OCI-M1 (cell line): ENCODE measurements at regions not wholly inside any gene's neighbourhood (a gene's known extent, or its start where the extent isn't known, plus 50 kb on each side); places are given as distances from the start of the nearest gene placed in this dataset.
"Not testable (repeated sequence)": the region's sequence is repeated elsewhere in the genome, so short reads cannot be mapped to it uniquely, and the experiment has no call there.

ENCODE experiments used
- DNase-seq: peaks from one replicate; lab custom pipeline; 2025; lab: John Stamatoyannopoulos, UW

GRCh38 chr3:26279091-26279490 is 343.5 kb upstream of the LRRC3B start:
- no peak for DNase-seq

DNA sequence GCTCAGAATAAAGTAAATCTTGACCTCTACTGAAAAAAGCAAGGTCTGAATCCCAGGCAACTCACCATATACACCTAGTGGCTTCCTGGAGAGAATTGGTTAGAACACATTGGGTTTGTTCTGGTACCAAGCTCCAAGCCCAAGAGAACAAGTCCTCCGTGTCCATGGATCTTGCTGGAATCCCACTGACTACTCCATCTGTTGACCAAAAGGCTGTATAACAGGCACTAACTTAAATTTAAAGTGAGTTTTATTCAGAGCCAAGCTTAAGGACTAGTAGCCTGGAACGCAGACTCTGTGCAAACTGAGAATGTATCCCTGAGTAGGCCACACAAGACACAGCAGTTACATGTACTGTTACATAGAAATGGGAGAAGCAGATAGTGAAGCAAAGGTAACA is 342.1 kb upstream of the LRRC3B start:
- DNase-seq = no peak

DNA sequence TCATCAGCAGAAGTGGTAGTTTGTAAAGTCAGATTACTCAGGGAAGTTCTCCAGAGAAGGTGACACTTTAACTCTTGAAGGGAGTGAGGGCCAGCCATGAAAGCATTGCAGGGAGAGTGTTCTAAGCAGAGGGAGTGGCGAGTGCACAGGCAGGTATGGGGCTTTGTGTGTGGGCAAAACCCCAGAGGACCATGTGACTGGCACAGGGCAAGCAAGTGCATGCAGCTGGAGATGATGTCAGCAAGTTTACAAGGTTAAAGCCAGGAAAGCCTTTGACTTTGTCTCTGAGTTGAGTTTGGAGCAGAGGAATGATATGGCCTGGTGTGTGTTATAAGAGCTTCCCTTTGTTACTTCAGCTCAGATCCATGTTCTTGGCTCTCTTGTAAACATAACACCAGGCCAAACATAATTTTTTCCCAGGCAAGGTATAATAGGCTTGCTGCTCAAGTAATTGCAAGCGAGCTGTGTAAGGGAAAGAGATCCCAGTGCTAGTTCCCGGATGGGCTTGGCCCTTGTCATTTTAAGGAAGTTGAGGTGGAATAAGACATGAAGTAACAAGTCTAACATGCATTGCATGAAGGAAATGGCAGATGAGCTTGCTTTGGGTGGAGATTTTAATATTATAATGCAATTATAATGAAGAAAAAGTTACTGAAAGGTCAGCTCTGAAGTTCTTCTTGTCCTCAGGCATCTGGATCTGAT is 341.1 kb upstream of the LRRC3B start:
- DNase-seq = no peak

- not testable (repeated sequence) for DNase-seq
These were observed 338.1 kb upstream of the LRRC3B start for GRCh38 chr3:26284503-26284902.

DNA sequence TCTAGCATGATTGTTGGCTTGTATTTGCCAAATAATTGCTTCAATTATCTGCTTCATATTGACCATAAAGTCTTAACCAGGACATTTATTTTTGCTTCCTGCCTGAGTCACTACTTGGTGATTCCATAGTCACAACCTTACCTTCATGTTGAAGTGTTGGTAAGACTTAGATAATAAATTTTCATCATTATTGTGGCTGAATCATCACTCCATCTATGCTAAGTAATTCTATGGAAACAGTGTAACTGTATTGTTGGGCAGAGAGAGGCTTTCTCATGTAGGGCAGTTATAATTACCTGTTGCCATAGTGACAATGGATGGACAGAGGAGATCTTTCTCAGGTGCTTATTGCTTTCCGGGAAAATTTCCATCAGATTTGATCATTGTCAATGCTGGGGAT is 330.7 kb upstream of the LRRC3B start:
- no peak for DNase-seq

GRCh38 chr3:26292780-26293179 is 329.8 kb upstream of the LRRC3B start:
- no peak for DNase-seq

DNA sequence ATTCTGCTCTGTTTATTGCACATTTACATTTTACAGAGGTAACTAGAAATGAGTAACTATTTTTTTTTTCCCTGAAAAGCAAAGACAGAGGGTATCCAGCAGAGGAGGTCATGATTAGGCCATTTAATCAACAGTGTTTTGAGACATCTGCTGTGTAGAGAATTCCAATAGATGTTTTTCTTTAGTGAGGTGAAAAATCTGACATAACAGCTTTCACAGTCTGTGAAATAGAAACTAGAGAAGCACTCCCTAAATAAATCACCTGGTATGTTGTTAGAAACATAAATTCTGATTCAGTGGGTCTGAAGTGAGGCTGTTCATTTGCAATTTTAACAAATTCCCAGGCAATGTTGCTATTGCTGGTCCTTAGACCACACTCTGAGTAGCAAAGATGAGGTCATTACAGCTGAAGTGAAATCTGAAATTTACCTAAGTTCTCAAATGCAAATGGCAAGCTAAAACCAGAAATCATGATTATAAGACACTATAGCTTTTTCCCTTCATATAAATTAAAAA is 329.2 kb upstream of the LRRC3B start:
- no peak for DNase-seq

DNA sequence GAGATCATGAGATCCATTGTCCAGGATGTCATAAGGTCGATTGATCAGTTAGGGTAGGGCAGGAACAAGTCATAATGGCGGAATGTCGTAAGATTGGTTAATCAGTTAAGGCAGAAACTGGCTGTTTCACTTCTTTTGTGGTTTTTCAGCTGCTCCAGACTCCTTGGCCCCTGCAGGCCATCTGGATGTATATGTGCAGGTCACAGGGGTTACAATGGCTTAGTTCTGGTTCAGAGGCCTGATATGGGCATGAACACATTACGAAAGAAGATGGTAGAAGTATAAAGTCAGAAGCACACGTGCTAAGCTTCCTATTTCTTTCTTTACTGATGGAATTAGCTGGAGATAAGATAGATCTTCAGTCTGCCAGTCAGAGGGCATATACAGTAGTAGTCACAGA is 315.4 kb upstream of the LRRC3B start:
- DNase-seq = peak; percentile 92

GRCh38 chr3:26307787-26308186 is 314.8 kb upstream of the LRRC3B start:
- DNase-seq = no peak

DNA sequence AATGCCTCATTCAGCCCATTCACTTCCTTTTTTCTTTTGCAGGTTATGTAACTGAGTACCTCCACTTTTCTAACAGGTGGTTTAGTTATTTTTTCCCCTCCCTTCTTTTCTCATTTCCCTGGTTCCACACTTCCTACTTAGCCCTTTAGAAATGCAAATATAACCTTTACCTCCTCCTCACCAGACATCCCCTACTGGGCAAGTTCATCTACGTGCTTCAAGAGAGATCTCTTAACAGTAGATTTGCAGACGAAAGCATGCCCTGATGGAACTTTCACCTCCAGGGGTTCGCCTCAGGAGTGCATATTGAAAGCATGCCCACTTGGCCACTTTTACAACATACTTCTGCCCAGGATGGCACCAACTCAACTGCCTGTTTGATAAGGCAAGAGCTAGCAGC is 314.1 kb upstream of the LRRC3B start:
- DNase-seq = no peak

DNA sequence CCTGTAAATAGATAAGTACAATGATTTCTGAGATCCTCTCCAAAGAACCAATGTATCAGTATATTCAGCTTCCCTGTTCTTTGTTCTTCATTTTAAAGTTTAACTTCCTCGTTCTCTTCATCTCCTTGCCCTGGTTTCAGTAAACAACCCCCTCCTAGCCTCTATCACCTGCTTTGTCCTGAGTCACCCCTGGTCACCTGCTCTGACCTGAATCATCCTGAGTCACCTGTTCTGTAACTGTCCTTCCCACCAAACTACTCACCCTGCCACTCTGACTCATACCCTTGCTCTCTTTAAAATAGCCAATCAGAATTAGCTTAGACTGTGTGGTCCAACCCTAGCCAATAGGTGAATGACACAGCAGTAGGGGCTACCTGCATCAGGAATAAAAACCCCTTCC is 313.0 kb upstream of the LRRC3B start:
- not testable (repeated sequence) for DNase-seq

- DNase-seq = no peak
These were observed 309.8 kb upstream of the LRRC3B start for GRCh38 chr3:26312816-26313215.

DNA sequence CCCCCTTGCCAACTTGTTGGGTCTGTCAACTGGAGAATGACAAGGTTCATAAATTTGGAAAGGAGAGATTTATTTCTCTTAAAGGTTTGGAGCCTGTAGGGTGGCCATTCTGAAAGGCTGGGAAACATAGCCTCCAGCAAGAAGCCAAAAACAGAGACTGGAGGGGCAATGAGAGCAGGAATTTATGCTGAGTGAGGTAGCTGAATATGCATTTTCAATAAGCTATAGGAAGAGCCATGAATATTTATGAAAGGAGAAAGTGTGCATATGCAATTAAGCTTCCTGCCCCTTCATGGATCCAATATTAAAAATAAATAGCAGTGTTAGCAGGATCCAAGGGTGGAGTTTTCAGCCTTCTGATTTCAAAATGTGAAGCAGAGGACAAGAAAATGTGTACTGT is 306.1 kb upstream of the LRRC3B start:
- no peak for DNase-seq

DNA sequence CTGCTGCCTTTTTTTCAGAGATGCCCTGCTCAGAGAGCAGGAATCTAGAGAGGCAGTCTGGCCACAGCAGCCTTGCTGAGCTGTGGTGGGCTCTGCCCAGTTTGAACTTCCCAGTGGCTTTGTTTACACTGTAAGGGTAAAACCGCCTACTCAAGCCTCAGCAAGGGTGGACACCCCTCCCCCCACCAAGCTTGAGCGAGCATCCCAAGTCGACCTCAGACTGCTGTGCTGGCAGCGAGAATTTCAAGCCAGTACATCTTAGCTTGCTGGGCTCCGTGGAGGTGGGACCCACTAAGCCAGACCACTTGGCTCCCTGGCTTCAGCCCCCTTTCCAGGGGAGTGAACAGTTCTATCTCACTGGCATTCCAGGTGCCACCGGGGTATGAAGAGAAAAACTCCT is 298.8 kb upstream of the LRRC3B start:
- DNase-seq = not testable (repeated sequence)

GRCh38 chr3:26340001-26340400 is 282.6 kb upstream of the LRRC3B start:
- no peak for DNase-seq

DNA sequence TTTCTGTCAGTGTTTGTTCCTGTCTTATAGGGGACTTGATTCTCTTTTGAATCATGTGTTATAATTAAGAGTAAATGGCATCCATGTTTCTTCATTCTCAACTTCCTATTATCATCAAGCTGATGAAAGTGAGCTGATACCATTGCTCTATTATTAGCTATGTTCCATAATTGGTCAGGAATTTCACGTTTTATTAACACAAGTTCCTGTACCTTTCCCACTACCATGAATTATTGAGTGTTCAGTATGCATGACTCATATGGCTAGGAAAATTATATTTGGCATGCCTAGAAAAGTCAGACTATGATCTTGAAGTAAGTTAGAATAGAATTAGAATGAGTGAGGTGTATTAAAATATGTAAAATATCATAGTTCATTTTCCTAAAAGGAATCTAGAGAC is 278.9 kb upstream of the LRRC3B start:
- no peak for DNase-seq

DNA sequence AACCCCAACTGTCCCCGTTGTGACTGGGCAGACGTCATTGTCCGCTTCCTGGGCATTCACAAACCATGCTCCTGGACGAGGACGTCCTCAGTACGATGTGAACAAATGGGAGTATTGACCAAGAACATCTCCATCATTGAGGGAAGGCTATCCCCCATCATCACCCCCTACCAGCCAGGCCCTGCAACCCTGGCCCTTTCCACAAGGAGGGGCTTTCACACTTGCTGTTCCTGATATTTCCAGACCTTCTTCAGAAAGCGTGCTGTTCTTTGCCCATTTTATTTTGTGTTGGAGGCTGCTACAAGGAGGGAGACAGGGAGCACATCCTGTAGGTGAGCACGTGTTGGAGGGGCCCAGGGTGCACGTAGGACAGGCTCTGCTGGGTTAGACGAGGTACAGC is 277.0 kb upstream of the LRRC3B start:
- DNase-seq = no peak

GRCh38 chr3:26346497-26346896 is 276.1 kb upstream of the LRRC3B start:
- no peak for DNase-seq

- DNase-seq = no peak
These were observed 275.4 kb upstream of the LRRC3B start for GRCh38 chr3:26347150-26347549.

- no peak for DNase-seq
These were observed 271.7 kb upstream of the LRRC3B start for GRCh38 chr3:26350853-26351252.

DNA sequence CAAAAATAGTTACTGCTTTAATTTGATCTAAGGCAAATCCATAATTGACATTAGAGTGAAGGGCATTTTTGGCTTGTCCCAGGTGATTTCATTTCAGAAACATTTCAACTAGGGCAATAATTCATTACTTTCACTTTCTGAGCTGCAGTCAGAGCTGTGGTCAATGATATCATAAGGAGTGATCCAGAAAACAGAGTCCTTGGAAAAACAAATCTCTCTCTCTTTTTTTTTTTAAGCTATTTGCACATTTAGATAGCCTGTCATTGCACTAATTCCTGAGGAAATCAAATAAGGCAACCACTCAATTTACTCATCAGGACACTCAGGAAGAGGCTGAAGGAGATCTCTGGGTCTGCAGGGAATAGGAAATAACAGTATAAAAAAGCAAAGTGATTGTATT is 269.5 kb upstream of the LRRC3B start:
- peak; percentile 67 for DNase-seq

DNA sequence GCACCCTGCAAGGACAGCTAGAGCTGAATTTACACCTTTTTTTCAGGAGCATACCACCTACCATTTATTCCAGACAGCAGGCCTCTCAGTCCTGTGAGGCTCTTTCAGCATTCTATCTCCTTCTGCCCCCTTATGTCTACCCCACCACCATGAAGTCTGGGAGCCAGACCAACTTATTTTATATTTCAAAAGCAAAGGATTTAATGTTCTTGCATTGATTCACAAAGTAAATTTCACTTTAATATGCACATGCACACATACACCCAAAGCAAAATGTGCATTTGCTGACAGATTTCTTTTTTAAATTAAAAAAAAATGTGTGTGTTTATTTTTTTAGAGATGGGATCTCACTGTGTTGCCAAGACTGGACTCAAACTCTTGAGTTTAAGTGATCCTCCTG is 264.2 kb upstream of the LRRC3B start:
- no peak for DNase-seq

DNA sequence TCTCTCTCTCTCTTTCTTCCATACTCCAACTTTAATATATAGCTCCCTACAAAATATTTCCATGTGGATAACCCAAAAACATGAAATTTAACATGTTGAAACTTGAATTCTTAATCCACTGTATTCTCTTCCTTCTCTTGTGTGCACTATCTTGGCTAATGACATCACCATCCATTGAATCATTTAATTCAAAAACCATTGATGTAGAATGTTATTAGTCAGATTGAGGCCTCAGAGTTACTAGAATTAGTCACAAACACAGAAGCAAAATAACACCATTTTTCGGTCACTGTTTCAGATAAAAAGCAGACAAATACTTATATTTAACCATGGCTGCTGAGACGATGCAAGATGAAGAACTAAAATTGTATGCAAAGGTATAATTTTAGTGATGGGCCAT is 256.9 kb upstream of the LRRC3B start:
- DNase-seq = no peak

DNA sequence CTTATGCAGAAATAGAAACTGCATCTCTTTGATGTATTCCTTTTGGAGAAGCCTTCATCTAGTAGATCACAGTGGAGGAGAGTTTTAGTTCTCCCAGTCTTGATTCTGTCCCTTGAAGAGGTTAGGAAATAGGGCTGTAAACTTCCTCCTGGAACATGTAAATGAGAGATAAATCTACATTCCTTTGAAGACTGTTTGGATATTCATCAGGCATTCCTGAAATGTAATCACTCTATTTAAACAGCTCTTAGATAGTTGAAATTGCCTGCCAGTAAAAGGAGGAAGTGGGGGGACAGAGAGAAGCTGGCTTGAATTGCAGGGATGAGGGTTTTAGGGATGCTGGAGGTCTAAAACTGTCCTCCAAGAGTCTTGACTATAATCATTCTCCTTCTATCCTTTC is 254.3 kb upstream of the LRRC3B start:
- DNase-seq = peak; percentile 23
